C4-2B (cell line): ENCODE measurements at regions not wholly inside any gene's neighbourhood (a gene's known extent, or its start where the extent isn't known, plus 50 kb on each side); places are given as distances from the start of the nearest gene placed in this dataset.

Experiments
- ZFX ChIP-seq: fragments of 450-650 bp; IDR thresholded peaks from 2 replicates; pipeline ENCODE4 v1.6.1; 2017
- TF ChIP-seq, protein P1 (sequence below): fragments of 450-650 bp; conservative IDR thresholded peaks from 2 replicates; pipeline ENCODE4 v1.5.1; 2017; ENCODE audit warnings: mild to moderate bottlenecking

DNA sequence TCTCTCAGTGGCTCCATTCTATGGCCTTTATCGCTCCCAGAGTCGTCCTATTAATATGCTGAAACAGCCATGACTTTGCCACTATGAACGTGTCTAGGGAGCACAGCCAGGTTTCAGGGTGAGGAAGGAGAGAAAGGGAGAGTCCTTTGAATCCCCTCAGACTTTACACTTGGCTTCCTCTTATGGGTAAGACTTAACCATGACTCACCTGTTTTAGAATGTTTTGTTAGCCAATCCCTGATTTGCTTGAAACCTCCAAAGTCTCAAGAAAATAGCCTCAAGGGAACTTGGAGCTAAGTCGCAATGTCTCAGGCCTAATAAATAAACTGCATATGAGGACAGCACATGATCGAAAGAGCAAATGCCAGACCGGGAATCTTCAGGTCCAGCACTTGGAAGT is 131.2 kb upstream of the RCN1 start:
- TF ChIP-seq, protein P1, sequence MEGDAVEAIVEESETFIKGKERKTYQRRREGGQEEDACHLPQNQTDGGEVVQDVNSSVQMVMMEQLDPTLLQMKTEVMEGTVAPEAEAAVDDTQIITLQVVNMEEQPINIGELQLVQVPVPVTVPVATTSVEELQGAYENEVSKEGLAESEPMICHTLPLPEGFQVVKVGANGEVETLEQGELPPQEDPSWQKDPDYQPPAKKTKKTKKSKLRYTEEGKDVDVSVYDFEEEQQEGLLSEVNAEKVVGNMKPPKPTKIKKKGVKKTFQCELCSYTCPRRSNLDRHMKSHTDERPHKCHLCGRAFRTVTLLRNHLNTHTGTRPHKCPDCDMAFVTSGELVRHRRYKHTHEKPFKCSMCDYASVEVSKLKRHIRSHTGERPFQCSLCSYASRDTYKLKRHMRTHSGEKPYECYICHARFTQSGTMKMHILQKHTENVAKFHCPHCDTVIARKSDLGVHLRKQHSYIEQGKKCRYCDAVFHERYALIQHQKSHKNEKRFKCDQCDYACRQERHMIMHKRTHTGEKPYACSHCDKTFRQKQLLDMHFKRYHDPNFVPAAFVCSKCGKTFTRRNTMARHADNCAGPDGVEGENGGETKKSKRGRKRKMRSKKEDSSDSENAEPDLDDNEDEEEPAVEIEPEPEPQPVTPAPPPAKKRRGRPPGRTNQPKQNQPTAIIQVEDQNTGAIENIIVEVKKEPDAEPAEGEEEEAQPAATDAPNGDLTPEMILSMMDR, result no peak
- TF ChIP-seq ZFX, result no peak
